HG03095 (cell line): ENCODE measurements at regions not wholly inside any gene's neighbourhood (a gene's known extent, or its start where the extent isn't known, plus 50 kb on each side); places are given as distances from the start of the nearest gene placed in this dataset.
"Not testable (repeated sequence)": the region's sequence is repeated elsewhere in the genome, so short reads cannot be mapped to it uniquely, and the experiment has no call there.

Experiments used
- ATAC-seq: cut with Tn5 transposase; IDR thresholded peaks from one replicate; pipeline ENCODE4 v1.9.1; 2021; ENCODE audit warnings: moderate library complexity; ENCODE audit not compliant: unreplicated experiment

DNA sequence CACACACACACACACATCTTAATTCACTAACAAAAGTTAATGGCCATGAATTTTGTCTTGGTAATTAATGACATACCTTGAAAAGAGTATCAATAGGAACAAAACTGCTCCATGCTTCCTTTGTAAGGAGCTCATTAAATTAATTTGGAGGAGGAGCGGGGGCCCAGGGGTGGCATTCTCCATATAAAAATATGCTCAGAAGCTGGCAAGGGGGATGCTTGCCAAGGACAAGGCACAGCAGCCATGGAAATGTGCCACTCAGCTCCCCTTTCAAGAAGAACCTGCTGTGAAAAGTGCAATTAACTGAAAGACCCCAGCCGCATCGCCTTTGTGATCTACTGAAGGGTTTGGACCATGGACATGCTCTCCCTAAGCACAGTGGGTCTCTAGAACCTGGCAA is 385.9 kb upstream of the API5 start:
- no peak for ATAC-seq

DNA sequence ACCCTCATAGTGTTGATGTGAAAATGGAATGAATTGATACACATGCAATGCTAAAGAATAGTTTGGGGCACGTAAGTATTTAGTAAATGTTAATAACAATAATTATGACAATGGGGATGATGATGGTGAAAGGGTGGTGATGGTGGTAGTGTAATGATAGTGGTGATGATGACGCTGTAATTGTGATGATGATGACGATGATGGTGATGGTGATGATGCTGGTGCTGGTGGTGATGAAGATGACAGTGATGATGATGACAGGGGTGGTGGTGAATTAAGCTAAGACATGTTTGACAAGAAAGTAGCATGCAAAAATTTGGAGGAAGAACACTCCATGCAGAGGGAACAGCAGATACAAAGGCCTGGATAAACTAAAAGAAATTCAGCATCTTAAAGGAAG is 364.4 kb upstream of the API5 start:
- no peak for ATAC-seq

DNA sequence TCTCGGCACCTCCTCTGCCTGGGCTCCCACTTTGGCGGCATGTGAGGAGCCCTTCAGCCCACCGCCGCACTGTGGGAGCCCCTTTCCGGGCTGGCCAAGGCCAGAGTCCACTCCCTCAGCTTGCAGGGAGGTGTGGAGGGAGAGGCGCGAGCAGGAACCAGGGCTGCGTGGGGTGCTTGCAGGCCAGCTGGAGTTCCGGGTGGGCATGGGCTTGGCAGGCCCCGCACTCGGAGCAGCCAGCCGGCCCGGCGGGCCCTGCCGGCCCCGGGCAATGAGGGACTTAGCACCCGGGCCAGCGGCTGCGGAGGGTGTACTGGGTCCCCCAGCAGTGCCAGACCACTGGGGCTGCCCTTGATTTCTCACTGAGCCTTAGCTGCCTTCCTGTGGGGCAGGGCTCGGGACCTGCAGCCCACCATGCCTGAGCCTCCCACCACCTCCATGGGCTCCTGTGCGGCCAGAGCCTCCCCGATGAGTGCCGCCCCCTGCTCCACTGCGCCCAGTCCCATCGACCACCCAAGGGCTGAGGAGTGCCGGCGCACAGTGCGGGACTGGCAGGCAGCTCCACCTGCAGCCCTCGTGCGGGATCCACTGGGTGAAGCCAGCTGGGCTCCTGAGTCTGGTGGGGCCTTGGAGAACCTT is 361.9 kb upstream of the API5 start:
- ATAC-seq = not testable (repeated sequence)

DNA sequence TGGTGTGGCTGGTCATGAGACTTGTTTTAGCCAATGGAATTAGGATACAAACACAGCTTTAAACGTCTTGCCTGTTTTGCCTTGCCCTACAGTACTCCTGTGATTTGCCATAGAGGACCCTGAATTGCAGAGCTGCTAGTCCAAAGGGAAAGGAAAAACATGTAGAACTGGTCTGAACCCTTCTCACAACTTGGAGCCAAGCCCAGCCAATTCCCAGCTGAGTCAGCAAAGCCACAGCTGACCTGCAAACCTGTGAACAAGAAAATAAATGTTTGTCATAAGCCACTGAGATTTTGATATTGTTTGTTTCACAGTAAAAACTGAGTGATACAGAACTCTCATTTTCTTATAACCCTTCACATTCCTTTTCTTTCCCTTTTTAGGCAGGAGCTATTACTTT is 360.5 kb upstream of the API5 start:
- no peak for ATAC-seq

DNA sequence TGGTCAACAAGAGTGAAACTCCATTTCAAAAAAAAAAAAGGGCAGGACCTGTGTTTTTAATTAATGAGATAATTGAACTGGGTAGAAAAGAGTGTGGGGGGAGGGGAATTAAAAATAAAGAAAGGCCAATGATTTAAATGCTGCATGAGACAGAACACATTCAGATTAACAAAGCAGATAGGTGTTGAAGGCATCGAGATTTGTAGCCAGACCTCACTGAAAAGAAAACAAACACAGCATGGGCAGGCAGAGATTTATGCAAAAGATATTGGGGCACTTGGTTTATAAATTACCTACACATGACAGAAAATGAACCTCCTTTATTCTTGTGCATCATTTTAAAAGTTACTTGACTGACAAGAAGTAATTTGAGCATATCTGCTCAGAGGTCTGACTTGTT is 354.0 kb upstream of the API5 start:
- ATAC-seq = no peak

DNA sequence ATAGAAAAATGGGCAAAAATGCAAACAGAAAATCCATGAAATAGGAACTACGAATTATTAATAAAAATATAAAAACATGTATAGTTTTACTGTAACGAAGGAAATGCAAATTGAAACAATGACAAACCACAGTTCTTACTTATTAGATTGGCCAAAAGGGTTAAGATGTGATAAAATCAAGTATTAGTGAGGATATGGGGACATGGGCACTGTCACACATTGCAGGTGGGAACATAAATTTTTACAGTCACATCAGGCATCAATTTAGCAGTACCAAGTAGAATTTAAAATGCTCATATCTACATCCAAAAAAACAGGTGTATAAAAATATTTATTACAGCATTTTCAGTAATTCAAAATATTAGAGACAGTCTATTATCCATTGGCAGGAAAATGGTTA is 353.2 kb upstream of the API5 start:
- no peak for ATAC-seq

DNA sequence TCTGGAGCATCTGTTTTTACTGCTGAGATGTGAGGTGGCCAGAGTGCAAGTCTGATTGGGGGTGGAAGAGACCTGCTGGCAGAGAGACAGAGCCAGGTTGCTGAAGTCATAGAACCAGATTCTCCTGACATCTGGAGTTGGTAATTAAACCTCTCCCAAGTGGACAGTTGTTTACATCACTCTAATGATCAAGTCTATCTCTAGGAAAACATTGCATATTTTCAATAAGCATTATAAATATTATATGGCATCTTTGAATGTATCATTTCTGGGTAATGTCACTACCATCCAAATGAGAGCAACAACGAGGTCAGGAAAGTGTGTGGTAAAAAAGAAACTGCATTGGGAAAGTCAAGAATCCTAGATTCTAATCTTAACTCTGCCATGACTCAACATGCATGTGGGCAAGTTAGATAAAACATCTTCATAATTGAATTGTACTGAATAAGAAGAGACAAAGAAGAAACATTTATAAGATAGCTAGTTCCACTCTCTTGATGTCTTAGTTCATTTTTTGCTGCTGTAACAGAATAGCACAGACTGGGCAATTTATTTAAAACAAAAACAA is 351.2 kb upstream of the API5 start:
- no peak for ATAC-seq

DNA sequence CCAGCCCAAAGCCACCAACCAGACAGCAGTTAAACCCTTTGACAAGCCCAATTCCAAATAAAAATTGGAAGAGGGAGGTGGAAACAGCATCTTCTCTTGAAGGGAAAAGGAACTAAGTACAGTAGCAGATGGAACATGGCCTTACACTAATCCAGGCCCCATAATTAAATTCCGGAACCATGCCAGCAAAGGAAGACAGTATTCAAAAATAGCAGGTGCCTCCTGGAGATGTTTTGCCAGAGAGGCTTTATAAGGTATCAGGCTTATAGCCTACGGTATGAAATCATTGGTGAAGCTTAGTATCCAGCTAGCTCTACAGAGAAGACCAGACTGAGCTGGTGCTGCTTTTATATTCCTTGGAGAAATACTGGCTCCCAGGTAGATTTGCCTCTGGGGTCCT is 344.1 kb upstream of the API5 start:
- ATAC-seq = no peak

DNA sequence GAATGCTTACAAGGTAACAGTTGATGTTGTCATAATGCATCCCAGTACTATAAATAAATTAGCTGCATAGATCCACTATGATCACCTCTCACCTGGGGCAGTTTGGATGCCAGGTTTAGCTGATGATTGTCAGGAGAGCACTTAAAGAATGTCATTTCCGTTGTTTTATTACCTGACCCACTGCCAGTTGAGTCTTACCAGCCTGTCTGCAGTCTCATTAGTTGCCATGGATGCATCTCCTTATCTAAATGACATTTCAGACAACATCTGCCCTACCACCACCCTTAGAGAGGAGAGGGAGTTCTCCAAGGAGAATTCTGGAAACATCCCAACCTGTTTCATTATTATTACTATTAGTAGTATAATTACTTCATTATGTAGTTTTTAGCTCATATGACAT is 339.1 kb upstream of the API5 start:
- ATAC-seq = no peak

DNA sequence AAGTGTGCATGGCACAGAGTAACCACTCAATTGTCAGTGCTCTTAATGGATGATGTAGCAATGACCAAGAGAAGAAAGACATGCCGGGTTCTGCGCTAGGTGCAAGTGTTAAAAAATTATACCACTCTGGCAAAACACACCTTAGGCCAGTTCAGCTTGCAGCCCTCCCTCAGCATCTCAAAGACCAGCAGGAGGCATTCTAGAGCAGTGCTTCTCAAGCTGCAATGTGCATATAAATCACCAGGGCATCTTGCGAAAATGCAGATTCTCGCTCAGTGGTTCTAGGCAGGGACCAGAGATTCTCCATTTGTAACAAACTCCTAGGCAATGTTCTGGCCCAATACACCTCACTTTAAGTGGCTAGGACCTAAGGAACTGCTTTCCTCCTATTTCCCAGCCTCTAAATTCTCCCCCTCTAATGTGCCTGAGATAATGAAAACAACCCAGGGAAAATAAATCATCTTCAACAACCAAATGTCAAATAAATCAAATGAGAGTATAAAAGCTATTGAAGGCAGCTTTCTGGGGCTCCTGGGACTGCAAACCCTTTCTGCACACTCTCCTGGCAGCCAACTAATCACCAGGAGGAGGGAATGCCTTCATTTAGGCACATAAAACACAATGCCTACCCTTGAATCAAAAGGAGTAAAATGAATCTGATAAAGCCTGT is 337.2 kb upstream of the API5 start:
- no peak for ATAC-seq

DNA sequence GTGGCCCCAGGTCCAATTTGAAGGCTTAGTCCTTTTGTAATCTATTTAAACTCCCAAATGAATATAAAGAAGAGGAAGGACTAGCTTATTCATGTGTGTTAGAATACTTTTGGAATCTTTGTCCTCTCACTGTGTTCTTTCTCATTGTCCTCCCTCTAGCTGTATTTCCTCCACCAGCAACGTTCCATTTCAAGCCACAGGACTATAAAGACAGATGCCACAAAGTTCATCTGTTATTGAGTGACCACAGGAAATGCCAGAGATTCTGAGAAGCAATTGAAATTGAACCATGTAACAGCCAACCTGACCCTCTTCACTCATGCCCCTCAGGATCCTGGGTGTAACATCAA is 336.6 kb upstream of the API5 start:
- ATAC-seq = no peak

DNA sequence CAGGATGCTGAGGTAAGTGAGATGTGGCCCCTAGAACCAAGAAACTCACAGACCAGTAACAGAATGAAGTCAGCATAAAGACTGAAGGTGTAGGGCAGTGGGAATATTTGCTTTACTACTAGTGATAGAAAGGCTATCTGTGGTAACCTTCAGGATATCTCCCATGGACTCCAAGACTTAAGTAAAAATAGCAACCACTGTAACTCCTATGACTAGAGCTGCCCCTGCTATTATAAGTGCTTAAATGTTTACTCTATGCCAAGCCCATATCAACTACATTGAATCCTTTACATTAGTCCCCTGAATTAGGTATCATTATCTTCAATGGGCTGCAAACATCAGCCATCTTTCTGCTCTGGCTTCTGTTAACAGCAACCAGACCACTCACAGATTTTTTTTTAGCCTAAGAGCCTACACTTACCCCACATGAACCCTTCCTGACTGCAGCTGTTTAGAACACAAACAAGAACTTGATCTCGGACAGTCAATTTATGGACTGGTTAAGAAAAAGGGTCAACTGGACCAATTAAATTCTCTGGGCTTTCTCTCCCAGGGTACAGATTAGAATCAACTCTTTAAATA is 335.1 kb upstream of the API5 start:
- no peak for ATAC-seq

DNA sequence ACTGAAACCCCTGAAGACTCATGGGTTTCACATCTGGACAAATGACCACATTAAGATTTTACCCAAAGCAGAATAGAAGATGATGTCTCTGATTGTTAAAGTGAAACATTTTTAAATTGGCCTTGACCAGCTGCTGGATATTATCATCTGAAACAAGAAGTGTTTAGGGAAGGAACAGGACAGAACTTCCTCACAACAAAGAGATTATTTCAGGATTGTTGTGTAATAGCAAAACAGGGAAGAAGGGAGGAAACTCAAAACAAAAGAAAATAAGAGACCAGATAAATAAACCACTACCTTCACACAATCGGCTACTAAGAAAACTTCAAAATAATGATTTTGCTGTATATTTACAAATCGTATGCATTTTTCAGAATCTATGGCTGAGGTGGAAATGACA is 319.2 kb upstream of the API5 start:
- no peak for ATAC-seq

DNA sequence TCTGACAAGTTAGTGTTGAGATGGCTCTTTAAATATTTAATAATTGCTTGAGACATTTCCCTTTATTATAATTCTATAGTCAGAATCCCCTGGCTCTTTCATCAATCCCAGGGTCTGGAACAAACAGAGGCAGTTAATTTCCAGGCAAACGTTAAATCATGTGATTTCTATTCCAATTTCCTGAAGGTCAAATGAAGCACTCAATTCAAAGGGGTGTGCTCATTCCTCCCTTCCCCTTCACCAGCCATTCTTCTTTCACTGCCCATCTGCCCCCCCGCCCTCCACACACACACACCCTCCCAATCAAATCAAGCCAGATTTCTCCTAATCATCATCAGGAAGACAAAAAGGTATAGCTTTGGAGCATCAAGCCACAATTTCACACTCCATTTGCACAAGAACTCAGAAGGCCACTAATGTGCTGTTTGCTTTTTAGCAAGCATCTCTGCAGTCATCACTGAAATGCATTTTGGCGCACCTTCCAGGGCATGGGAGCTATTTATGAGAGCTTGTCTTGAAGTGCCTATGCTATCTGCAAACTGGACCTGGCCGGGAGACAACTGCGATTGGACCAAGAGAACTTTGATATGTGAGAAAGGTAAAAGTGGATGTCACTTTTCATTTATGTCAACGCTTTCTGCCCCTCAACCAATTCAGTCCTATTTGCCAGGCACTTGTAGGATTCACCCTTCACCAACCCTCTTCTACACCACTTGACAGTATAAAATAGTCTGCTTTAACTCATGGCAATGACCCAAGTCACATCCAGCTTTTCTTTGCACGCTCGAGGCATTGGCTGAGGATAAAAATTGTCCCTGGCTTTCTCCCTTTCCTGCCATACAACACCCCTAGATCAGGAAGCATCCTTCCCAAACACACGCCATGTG is 315.1 kb upstream of the API5 start:
- ATAC-seq = no peak

DNA sequence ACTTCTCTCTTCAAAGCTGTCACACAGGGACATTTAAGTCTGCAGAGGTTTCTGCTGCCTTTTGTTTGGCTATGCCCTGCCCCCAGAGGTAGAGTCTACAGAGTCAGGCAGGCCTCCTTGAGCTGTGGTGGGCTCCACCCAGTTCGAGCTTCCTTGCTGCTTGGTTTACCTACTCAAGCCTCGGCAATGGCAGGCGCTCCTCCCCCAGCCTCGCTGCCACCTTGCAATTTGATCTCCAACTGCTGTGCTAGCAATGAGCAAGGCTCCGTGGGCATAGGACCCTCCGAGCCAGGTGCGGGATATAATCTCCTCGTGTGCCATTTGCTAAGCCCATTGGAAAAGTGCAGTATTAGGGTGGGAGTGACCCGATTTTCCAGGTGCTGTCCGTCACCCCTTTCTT is 306.9 kb upstream of the API5 start:
- ATAC-seq = not testable (repeated sequence)

DNA sequence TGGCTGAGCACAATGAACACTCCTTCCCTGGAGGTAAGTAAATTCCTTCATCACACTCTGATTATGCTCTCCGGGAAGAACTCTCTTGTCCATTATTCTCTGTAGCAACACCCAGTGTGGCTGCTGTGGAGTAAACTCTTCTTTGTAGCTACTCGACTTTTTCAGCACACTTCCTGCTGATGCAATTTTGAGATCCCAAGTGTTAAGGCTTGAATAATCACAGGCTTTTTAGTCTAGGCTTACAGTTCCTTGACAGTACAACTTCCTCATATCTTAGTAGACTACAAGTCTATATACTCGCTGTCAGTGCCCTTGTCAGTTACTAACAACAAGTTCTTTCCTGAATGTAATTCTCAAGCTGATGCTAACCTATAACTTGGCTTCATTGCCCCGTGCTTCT is 301.8 kb upstream of the API5 start:
- no peak for ATAC-seq

DNA sequence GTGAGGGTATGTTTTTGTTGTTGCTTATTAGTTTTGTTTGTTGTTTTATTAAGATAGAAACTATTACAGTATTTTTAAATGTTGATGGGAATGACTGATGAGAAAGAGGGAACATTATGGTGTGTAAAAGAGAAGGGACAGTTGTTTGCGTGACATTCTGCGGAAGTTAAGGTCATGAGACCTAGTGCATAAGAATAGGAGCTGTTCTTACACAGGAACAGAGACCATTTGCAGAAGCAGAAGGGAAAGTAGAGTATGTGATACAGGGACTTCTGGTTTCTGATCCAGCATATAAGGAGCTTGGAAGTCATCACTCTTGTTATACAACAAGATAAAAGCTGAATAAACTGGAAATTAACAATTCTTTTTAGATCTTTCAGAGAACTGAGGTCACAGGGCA is 299.2 kb upstream of the API5 start:
- ATAC-seq = no peak

DNA sequence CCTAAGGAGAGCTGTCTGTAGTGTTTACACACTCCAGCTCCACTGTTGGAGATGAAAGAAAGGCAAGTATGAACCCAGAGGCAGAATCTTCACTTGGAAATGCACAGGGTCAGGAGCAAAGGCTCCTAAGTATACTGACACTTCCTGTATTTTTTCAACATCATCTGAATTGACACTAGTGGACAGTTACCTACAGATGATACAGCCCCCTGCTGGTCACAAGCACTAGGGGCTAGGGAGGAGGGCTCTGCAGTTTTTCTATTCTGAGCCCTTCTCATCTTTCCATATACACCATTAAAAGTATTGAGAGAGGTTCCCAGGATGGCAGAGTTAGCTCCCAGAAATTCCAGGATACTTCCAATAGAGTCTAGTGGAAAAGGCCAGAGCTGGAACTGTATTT is 290.3 kb upstream of the API5 start:
- no peak for ATAC-seq

DNA sequence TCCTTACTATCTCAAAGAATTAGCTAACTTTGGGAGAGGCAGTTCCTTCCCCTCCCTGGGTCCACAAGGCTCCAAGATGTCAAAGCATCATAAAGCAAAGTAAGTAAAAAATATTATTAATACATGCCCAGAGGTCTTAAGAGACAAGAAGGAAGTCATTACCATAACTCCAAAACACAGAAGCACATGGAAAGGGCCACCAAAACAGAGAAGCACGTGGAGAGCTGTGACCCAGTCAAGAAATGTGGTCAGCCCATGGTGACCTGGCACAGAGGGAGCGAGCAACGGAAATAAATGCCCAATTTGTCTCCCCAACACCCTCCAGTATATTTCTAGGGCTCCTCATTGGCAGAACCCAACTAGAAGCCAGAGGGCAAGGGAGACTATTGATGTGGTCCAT is 277.5 kb upstream of the API5 start:
- ATAC-seq = no peak

DNA sequence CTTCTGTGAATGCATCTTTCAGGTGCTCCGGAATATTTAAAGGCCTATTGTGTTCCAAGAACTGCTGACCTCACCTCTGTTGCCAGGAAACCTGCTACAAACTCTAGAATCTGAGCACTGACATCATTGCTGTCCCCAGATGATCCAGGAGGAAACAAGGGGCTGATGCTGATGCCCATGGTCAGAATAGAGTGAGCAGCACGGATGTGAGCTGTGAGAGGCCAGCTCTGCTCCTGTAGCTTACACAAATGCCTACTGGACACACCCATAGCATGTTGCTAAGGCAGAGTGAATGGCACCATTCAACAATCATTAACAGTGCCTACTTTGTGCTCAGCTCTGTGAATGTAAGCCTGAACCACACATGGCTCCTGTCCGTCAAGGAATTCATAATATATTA is 276.7 kb upstream of the API5 start:
- ATAC-seq = no peak

DNA sequence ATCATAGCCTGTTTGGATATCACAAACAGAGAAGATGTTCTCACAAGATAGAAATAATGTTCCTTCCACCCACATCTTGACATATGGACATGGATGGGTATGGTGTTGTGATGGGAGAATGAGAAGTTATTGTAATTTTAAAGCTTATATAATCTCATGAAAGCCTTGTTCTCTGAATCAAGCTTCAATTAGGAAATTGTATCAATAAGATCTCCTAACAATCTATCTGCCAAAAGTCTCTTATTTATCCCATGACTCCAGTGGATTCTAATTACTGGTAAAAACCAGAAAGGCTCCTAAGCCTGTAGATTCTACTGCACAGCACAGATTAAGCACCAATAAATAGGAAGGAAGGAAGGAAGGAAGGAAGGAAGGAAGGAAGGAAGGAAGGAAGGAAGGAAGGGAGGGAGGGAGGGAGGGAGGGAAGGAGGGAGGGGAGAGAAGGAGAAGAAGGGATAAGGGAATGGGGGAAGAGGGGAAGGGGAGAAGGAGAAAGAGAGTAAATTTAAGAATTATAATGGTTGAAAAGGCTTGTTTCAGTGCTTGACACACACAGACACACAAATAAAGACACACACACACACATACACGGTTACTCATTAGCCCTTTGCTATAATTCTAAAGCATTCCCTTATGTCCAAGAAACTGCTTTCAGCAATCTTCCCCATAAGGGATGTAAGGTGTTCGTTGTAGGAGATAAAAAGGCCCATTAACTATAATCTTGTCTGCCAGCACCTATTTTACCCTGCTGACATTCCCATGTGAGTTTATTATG is 258.0 kb upstream of the API5 start:
- ATAC-seq = no peak
